CD8-positive, alpha-beta memory T cell (primary cell): ENCODE measurements at regions not wholly inside any gene's neighbourhood (a gene's known extent, or its start where the extent isn't known, plus 50 kb on each side); places are given as distances from the start of the nearest gene placed in this dataset.
A peak's percentile ranks its signal among the peaks of the same experiment; 100 is the strongest.

Experiments
- CTCF ChIA-PET: fragments of 350-600 bp; sonication (Branson Sonifier 250); formaldehyde crosslinking; loops from one replicate; lab custom pipeline; 2021; ENCODE audit warnings: antibody characterized with exemption; lab: Charles Lee
- POLR2A ChIA-PET: fragments of 350-600 bp; sonication (Branson Sonifier 250); formaldehyde crosslinking; loops from one replicate; lab custom pipeline; 2021; ENCODE audit warnings: antibody characterized with exemption; lab: Charles Lee
- DNase-seq, 5 donors: peaks; one replicate each; pipeline versions ENCODE4 v3.0.0 to v3.0.0-alpha.2; 2020 to 2022; ENCODE audit warnings: mixed read lengths in 1 of 5
- H3K27ac ChIP-seq: one replicate; pipeline ENCODE4 v1.7.0; 2013; ENCODE audit warnings: low read depth, mild to moderate bottlenecking, low read length, moderate library complexity
- H3K27me3 ChIP-seq: 2 replicates; pipeline ENCODE4 v1.7.0; 2013; ENCODE audit warnings: low read length, mild to moderate bottlenecking; ENCODE audit not compliant: insufficient read depth, poor library complexity, severe bottlenecking
- H3K36me3 ChIP-seq: 2 replicates; pipeline ENCODE4 v1.7.0; 2013; ENCODE audit warnings: mild to moderate bottlenecking, low read length, moderate library complexity; ENCODE audit not compliant: insufficient read depth
- H3K4me1 ChIP-seq: 2 replicates; pipeline ENCODE4 v1.7.0; 2013; ENCODE audit warnings: mild to moderate bottlenecking, low read length, moderate library complexity; ENCODE audit not compliant: insufficient read depth
- H3K4me3 ChIP-seq: 2 replicates; pipeline ENCODE4 v1.7.0; 2013; ENCODE audit warnings: mild to moderate bottlenecking, low read length
- H3K9me3 ChIP-seq: 2 replicates; pipeline ENCODE4 v1.7.0; 2013; ENCODE audit warnings: mild to moderate bottlenecking, low read length
- H3K27ac Mint-ChIP-seq, 8 donors: one replicate each; pipeline ENCODE4 v1.8.0; 2020 to 2021; ENCODE audit warnings: mixed read lengths in 8 of 8, mild to moderate bottlenecking in 6 of 8, inconsistent platforms in 3 of 8, moderate library complexity in 3 of 8
- H3K27me3 Mint-ChIP-seq, 2 donors: one replicate each; pipeline ENCODE4 v1.8.0; 2020 to 2021; ENCODE audit warnings: mixed read lengths in 2 of 2, mild to moderate bottlenecking in 1 of 2, moderate library complexity in 1 of 2
- H3K36me3 Mint-ChIP-seq, 3 donors: one replicate each; pipeline ENCODE4 v1.8.0; 2020 to 2021; ENCODE audit warnings: mixed read lengths in 3 of 3, inconsistent platforms in 1 of 3, mild to moderate bottlenecking in 1 of 3
- H3K4me1 Mint-ChIP-seq, 3 donors: one replicate each; pipeline ENCODE4 v1.8.0; 2020 to 2021; ENCODE audit warnings: mixed read lengths in 3 of 3, inconsistent platforms in 1 of 3, mild to moderate bottlenecking in 1 of 3
- H3K4me3 Mint-ChIP-seq, 7 donors: one replicate each; pipeline ENCODE4 v1.8.0; 2020 to 2021; ENCODE audit warnings: mixed read lengths in 7 of 7, mild to moderate bottlenecking in 6 of 7, moderate library complexity in 4 of 7, inconsistent platforms in 2 of 7
- H3K9me3 Mint-ChIP-seq, 5 donors: one replicate each; pipeline ENCODE4 v1.8.0; 2020 to 2022; ENCODE audit warnings: mixed read lengths in 5 of 5, mild to moderate bottlenecking in 3 of 5, moderate library complexity in 2 of 5, inconsistent platforms in 1 of 5

- CTCF ChIA-PET: interaction anchor here (1.2 kb wide), 1 partner anchor 12 kb away, joined by 4 read pairs; no protein-coding TSS in a partner anchor
- Histone ChIP-seq H3K27me3 (no peaks in the 10 kb centered on the region), H3K27ac (no peak overlapping the region), H3K4me3 (no peak overlapping the region), H3K36me3 (no peaks in the 10 kb centered on the region), H3K4me1 (no peaks in the 10 kb centered on the region), H3K9me3 (no peaks in the 10 kb centered on the region)
- peaks cover 4 to 9% of the 10 kb centered on the region in 2 donors for H3K27me3 Mint-ChIP-seq
- POLR2A ChIA-PET: no interaction called here
- no peak overlapping the region for H3K4me3 Mint-ChIP-seq
- no peak overlapping the region for H3K27ac Mint-ChIP-seq
- peaks cover 3 to 6% (median 3%) of the 10 kb centered on the region in 3 donors for H3K4me1 Mint-ChIP-seq
- H3K36me3 Mint-ChIP-seq: no peaks in the 10 kb centered on the region
- no peaks in the 10 kb centered on the region for H3K9me3 Mint-ChIP-seq
- no peak for DNase-seq
Measured at GRCh38 chr2:65640793-65641103, 208.3 kb upstream of the SPRED2 start.

GRCh38 chr2:65639156-65639864 lies 206.9 kb upstream of the SPRED2 start:
- CTCF ChIA-PET: no interaction called here
- Mint-ChIP-seq H3K4me3 (no peak overlapping the region), H3K27ac (no peak overlapping the region), H3K36me3 (no peaks in the 10 kb centered on the region), H3K9me3 (no peaks in the 10 kb centered on the region), H3K4me1 (peaks cover 3 to 6% (median 3%) of the 10 kb centered on the region in 3 donors), H3K27me3 (peaks cover 4 to 9% of the 10 kb centered on the region in 2 donors)
- no peaks in the 10 kb centered on the region for H3K9me3 ChIP-seq
- H3K4me3 ChIP-seq: no peak overlapping the region
- DNase-seq: no peak
- no peaks in the 10 kb centered on the region for H3K4me1 ChIP-seq
- no peaks in the 10 kb centered on the region for H3K36me3 ChIP-seq
- POLR2A ChIA-PET: no interaction called here
- H3K27ac ChIP-seq: no peak overlapping the region
- H3K27me3 ChIP-seq: peaks cover 5% of the 10 kb centered on the region

GRCh38 chr2:65638443-65638842 lies 206.0 kb upstream of the SPRED2 start:
- H3K9me3 Mint-ChIP-seq: no peaks in the 10 kb centered on the region
- peaks cover 3 to 6% (median 3%) of the 10 kb centered on the region in 3 donors for H3K4me1 Mint-ChIP-seq
- no peak overlapping the region for H3K27ac Mint-ChIP-seq

GRCh38 chr2:65636813-65637483 lies 204.5 kb upstream of the SPRED2 start:
- Histone ChIP-seq H3K36me3 (no peaks in the 10 kb centered on the region), H3K4me1 (no peaks in the 10 kb centered on the region), H3K27me3 (peaks cover 5% of the 10 kb centered on the region), H3K27ac (no peak overlapping the region), H3K4me3 (no peak overlapping the region), H3K9me3 (no peaks in the 10 kb centered on the region)
- peaks cover 7 to 9% of the 10 kb centered on the region in 2 donors for H3K27me3 Mint-ChIP-seq
- H3K9me3 Mint-ChIP-seq: no peaks in the 10 kb centered on the region
- no peak overlapping the region for H3K27ac Mint-ChIP-seq
- no peak overlapping the region for H3K4me3 Mint-ChIP-seq
- DNase-seq: no peak
- POLR2A ChIA-PET: no interaction called here
- H3K36me3 Mint-ChIP-seq: no peaks in the 10 kb centered on the region
- peaks cover 3 to 6% (median 3%) of the 10 kb centered on the region in 3 donors for H3K4me1 Mint-ChIP-seq
- CTCF ChIA-PET: no interaction called here

More at GRCh38 chr2:65638443-65638842, 206.0 kb upstream of the SPRED2 start:
- Histone ChIP-seq H3K36me3 (no peaks in the 10 kb centered on the region), H3K9me3 (no peaks in the 10 kb centered on the region), H3K4me3 (no peak overlapping the region), H3K27me3 (peaks cover 5% of the 10 kb centered on the region), H3K27ac (no peak overlapping the region), H3K4me1 (no peaks in the 10 kb centered on the region)
- no peak for DNase-seq
- POLR2A ChIA-PET: no interaction called here
- CTCF ChIA-PET: no interaction called here
- Mint-ChIP-seq H3K4me3 (no peak overlapping the region), H3K36me3 (no peaks in the 10 kb centered on the region), H3K27me3 (peaks cover 4 to 9% of the 10 kb centered on the region in 2 donors)

GRCh38 chr2:65636024-65636423 lies 203.6 kb upstream of the SPRED2 start:
- H3K27ac ChIP-seq: no peak overlapping the region
- CTCF ChIA-PET: no interaction called here
- Mint-ChIP-seq H3K4me1 (peaks cover 3 to 6% (median 3%) of the 10 kb centered on the region in 3 donors), H3K9me3 (no peaks in the 10 kb centered on the region), H3K27me3 (peaks cover 8 to 9% of the 10 kb centered on the region in 2 donors), H3K27ac (no peak overlapping the region), H3K4me3 (no peak overlapping the region), H3K36me3 (no peaks in the 10 kb centered on the region)
- no peak for DNase-seq
- H3K4me1 ChIP-seq: no peaks in the 10 kb centered on the region
- POLR2A ChIA-PET: no interaction called here
- no peaks in the 10 kb centered on the region for H3K9me3 ChIP-seq
- no peaks in the 10 kb centered on the region for H3K36me3 ChIP-seq
- H3K4me3 ChIP-seq: no peak overlapping the region
- peaks cover 5% of the 10 kb centered on the region for H3K27me3 ChIP-seq

GRCh38 chr2:65634304-65634703 lies 201.9 kb upstream of the SPRED2 start:
- Mint-ChIP-seq H3K9me3 (no peaks in the 10 kb centered on the region), H3K36me3 (no peaks in the 10 kb centered on the region), H3K27me3 (peaks cover 1 to 8% of the 10 kb centered on the region in 2 donors), H3K27ac (no peak overlapping the region), H3K4me3 (no peak overlapping the region), H3K4me1 (no peaks in the 10 kb centered on the region)
- Histone ChIP-seq H3K36me3 (no peaks in the 10 kb centered on the region), H3K4me3 (no peak overlapping the region), H3K27me3 (peaks cover 5% of the 10 kb centered on the region), H3K4me1 (no peaks in the 10 kb centered on the region), H3K9me3 (no peaks in the 10 kb centered on the region), H3K27ac (no peak overlapping the region)
- DNase-seq: no peak
- CTCF ChIA-PET: no interaction called here
- POLR2A ChIA-PET: no interaction called here

- Mint-ChIP-seq H3K27ac (peak overlapping the region in 1 of 8 donors; percentile 27), H3K36me3 (no peaks in the 10 kb centered on the region), H3K9me3 (no peaks in the 10 kb centered on the region), H3K27me3 (peaks cover 0 to 6% of the 10 kb centered on the region in 2 donors), H3K4me1 (no peaks in the 10 kb centered on the region), H3K4me3 (no peak overlapping the region)
- Histone ChIP-seq H3K27ac (no peak overlapping the region), H3K36me3 (no peaks in the 10 kb centered on the region), H3K27me3 (peaks cover 5% of the 10 kb centered on the region), H3K9me3 (no peaks in the 10 kb centered on the region), H3K4me1 (no peaks in the 10 kb centered on the region), H3K4me3 (no peak overlapping the region)
- ChIA-PET CTCF (no interaction called here), POLR2A (no interaction called here)
- no peak for DNase-seq
Measured at GRCh38 chr2:65630643-65631042, 198.2 kb upstream of the SPRED2 start.

GRCh38 chr2:65628156-65628555 lies 195.8 kb upstream of the SPRED2 start:
- H3K9me3 Mint-ChIP-seq: no peaks in the 10 kb centered on the region
- no peak overlapping the region for H3K4me3 ChIP-seq
- no peak overlapping the region for H3K27ac ChIP-seq
- no peaks in the 10 kb centered on the region for H3K4me1 Mint-ChIP-seq
- peaks cover 7 to 13% of the 10 kb centered on the region in 2 donors for H3K27me3 Mint-ChIP-seq
- DNase-seq: no peak
- no peak overlapping the region for H3K27ac Mint-ChIP-seq
- no peak overlapping the region for H3K4me3 Mint-ChIP-seq
- no peaks in the 10 kb centered on the region for H3K27me3 ChIP-seq
- CTCF ChIA-PET: no interaction called here
- H3K4me1 ChIP-seq: no peaks in the 10 kb centered on the region
- H3K36me3 ChIP-seq: no peaks in the 10 kb centered on the region
- H3K9me3 ChIP-seq: no peaks in the 10 kb centered on the region
- POLR2A ChIA-PET: no interaction called here
- H3K36me3 Mint-ChIP-seq: no peaks in the 10 kb centered on the region
